HG03025 (cell line): ENCODE measurements at regions not wholly inside any gene's neighbourhood (a gene's known extent, or its start where the extent isn't known, plus 50 kb on each side); places are given as distances from the start of the nearest gene placed in this dataset.

Experiments
- ATAC-seq: cut with Tn5 transposase; IDR thresholded peaks from one replicate; pipeline ENCODE4 v1.9.1; 2021; ENCODE audit warnings: mild to moderate bottlenecking, moderate library complexity; ENCODE audit not compliant: unreplicated experiment, low FRiP score

DNA sequence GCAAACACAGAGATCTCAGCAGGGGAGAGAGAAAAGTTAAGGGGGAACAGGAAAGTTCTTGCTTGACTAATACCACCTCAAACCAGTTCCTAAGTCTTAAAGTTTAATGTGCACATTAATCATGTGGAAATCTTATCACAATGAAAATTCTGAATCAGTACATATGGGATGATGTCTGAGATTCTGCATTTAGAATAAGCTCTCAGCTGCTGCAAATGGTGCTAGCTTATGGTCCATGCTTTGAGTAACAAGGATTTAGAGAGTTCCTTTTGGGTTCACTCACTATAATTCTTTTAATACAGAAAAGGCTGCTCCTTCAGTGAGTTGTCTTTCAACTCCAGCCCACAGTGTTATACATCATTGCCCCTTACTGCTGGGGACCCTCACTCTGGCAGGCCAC, 99.5 kb upstream of the THRB start:
- no peak for ATAC-seq

DNA sequence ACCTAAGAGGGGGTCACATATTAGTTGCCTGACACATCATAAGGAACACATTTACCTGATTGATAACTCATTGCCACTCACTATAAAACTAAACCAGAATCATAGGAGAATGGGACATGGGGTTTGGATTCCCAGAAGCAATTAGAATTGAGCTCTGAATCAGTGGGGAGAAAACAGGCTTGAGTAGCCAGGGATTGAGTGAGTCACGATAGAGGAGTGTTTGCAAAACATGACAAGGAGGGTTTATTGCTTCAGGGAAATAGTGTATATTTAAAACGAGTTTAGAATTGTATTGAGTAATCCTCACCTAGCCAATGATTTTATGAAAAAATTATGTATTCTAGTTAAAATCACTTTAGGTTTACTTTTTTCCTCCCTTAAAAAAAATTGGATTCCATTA, 101.1 kb upstream of the THRB start:
- no peak for ATAC-seq

DNA sequence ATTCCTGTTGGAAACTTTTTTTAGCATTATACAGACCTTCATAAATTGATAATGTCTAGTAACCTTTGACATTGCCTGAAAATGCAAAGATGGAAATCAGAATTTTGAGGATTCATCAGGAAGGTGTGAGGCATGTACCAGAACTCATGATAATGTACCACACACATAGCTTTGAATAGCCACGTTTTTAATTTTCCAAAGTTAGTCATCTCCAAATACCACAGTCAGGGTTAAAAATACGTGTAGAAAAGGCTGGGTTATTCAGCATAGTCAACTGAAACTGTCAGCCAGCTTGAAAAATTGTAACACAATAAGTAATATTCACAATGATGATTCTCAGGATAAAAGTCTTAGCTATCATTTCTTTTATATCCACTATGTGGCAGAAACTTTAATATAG, 102.0 kb upstream of the THRB start:
- no peak for ATAC-seq

DNA sequence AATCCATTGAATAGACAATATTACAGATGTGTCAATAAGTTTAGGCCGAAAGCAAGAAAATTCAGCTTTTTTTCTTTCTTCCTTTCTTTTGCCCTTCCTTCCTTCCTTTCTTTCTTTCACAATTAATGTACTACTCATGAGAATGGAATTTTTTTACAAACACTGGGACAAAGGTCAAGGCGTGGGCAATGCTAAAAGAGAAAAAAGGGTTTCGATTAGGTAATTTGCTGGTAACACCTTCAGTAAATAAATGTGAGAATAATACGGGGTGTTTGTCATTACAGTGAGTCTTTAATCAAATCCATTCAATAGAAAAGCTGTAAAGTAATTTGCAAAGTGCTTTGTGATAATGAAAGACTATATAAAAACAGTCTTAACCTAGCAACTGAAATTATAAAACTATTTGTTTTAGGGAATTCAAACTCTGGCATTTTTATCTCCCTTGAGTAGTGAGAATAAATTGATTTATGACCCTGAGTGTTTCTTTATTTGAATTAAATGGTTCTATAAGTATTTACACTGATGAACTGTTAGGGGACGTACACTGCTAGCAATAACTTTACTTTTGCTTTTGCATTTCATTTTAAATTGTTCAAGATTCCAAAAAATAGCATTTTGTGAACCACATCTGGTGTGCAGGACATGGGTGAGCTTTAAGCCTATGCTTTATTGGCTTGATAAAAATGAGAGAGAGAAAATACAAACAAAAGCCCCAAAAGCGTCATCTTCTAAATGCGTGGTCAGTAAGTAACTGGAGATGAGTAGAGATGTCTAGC, 104.2 kb upstream of the THRB start:
- no peak for ATAC-seq

GRCh38 chr3:24601066-24601939, 106.7 kb upstream of the THRB start:
- no peak for ATAC-seq

GRCh38 chr3:24604215-24604614, 109.6 kb upstream of the THRB start:
- ATAC-seq, result no peak

GRCh38 chr3:24605511-24606028, 110.9 kb upstream of the THRB start:
- ATAC-seq, result no peak

DNA sequence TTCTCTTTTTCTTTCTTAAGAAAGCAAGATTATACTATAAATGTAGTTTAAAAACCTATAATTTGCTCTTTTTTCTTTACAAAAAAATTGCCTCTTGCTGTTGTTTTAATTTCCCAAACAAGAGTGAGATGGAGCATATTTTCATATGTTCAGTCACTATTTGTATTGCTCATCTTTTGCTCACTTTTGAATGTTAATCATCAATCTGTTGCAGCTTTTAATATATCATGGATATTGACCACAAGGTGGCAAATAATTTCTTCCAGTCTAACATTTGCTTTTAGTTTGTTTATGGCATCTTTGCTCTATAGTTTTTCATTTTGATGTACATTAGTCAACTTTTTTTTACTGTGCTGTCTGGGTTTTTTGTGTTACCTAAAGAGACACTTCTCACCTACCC, 112.6 kb upstream of the THRB start:
- ATAC-seq, result no peak

- no peak for ATAC-seq
Observed at GRCh38 chr3:24608701-24609390, 114.2 kb upstream of the THRB start.

- no peak for ATAC-seq
Observed at GRCh38 chr3:24614359-24614758, 119.7 kb upstream of the THRB start.

DNA sequence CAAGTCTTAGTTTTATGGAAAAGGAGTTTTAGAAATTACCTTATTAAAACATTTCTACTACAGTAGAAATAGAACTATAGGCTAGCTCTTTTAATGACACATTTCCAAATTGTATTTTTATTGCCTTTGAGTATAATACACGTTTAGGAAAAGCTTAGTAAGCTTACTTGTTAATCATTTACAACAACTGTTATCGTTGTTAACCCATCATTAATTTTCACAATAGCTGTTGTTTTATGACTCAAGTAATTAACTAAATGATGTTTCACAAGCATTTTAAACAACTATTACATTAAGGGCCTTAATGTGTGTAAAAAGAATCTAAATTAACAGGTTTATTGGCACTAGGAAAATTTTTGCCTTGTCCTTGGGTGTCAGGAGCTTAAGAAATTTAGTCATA, 120.5 kb upstream of the THRB start:
- ATAC-seq, result no peak

DNA sequence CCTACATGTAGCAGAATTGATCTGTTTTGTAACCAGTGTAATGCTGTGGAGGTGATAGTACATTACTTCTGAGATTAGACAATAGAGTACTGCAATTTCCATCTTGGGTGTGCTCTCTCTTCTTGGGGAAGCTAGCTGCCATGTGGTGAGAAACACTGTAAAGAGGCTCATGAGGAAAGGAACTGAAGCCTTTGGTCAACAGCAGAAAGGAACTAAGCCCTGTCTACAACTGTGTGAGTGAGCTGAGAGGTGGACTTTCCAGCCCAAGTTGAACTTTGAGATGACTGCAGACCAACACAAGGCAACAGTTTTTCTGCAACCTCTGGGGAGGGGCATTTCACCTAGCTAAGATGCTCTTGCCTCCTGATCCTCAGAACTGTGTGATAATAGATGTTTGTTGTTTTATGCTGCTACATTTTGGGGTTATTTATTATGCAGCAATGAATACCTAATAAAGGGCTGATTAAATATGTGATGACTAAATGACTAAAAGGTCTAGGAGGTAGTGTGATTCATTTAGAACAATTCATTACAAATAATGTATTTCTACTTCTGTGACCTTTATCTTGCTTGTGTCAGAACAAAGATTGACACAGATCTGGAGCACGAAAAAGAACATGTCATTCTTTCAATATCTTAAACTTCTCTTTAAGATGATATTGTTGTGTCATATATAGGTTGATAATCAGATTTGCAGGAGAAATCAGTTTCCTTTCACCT, 121.6 kb upstream of the THRB start:
- ATAC-seq, result no peak

- no peak for ATAC-seq
Observed at GRCh38 chr3:24622138-24622537, 127.5 kb upstream of the THRB start.

DNA sequence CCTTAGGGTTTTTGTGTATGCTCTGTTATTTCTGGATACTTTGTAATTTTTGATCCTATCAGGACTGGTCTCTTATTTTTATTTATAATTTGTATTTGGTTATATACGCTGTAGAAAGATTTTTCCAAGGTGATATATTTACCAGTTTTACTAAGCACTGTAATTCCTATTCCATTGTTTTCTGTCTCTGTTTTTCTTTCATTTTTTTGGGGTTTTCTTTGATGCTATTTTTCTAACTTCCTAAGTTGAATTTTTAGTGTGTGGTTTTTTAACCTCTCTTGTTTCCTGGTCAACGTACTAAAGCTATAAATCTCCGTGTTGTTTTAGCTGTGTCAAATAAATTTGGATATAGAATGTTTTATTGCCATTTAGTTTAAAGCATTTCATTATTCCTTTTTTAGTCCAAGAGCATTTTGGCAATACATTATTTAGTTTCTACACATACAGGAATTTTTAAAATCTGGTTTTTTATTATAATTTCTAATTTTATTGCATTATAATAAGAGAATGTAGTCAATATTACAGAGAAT, 128.1 kb upstream of the THRB start:
- ATAC-seq, result no peak

- no peak for ATAC-seq
Observed at GRCh38 chr3:24623657-24624056, 129.0 kb upstream of the THRB start.

DNA sequence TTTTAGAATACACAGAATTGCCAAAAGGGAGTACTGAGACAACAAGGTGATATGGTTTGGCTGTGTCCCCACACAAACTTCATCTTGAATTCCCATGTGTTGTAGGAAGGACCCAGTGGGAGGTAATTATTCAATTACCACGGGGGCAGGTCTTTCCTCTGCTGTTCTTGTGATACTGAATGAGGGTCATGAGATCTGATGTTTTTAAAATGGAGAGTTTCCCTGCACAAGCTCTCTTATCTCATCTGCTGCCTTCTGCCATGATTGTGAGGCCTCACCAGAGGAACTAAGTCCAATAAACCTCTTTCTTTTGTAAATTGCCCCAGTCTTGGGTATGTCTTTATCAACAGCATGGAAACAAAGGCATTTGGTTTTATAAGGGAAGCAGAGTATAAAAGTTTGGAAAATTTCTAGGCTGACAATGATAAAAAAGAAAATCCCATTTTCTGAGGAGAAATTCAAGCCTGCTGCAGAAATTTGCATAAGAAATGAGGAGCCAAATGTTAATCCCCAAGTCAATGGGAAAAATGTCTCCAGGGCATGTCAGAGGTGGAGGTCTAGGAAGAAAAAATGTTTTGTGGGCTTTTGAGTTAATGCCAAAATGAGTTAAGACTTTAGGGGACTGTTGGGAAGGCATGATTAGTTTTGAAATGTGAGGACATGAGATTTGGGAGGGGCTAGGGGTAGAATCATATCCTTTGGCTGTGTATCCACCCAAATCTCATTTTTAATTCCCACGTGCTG, 130.5 kb upstream of the THRB start:
- no peak for ATAC-seq

- ATAC-seq, result no peak
Observed at GRCh38 chr3:24628523-24629258, 134.0 kb upstream of the THRB start.

GRCh38 chr3:24631481-24631880, 136.8 kb upstream of the THRB start:
- ATAC-seq, result no peak

- ATAC-seq, result no peak
Observed at GRCh38 chr3:24639061-24639460, 144.4 kb upstream of the THRB start.
